KMS-11 (cell line): ENCODE measurements at regions not wholly inside any gene's neighbourhood (a gene's known extent, or its start where the extent isn't known, plus 50 kb on each side); places are given as distances from the start of the nearest gene placed in this dataset.
"Not testable (repeated sequence)": the region's sequence is repeated elsewhere in the genome, so short reads cannot be mapped to it uniquely, and the experiment has no call there.

Source experiments
- H2AFZ ChIP-seq: fragments of 200-600 bp; sonication (generic); 2 replicates; pipeline ENCODE4 v1.6.1; 2016; ENCODE audit warnings: antibody characterized with exemption, mixed run types, low read depth
- H3K27ac ChIP-seq: fragments of 200-600 bp; sonication (generic); 2 replicates; pipeline ENCODE4 v1.6.1; 2016; ENCODE audit warnings: mild to moderate bottlenecking, mixed run types
- H3K27me3 ChIP-seq: fragments of 200-600 bp; sonication (generic); 2 replicates; pipeline ENCODE4 v1.6.1; 2017; ENCODE audit warnings: mild to moderate bottlenecking, low read depth, mixed run types, moderate library complexity; ENCODE audit not compliant: insufficient read depth
- H3K36me3 ChIP-seq: fragments of 200-600 bp; sonication (generic); 2 replicates; pipeline ENCODE4 v1.6.1; 2017; ENCODE audit warnings: mild to moderate bottlenecking, mixed run types; ENCODE audit not compliant: insufficient read depth
- H3K4me1 ChIP-seq: fragments of 200-600 bp; sonication (generic); 2 replicates; pipeline ENCODE4 v1.6.1; 2016; ENCODE audit warnings: mild to moderate bottlenecking, low read depth, mixed run types; ENCODE audit not compliant: poor library complexity, severe bottlenecking
- H3K4me2 ChIP-seq: fragments of 200-600 bp; sonication (generic); 2 replicates; pipeline ENCODE4 v1.7.0; 2016; ENCODE audit warnings: mild to moderate bottlenecking, mixed run types
- H3K4me3 ChIP-seq: fragments of 200-600 bp; sonication (generic); IDR thresholded peaks from 2 replicates; pipeline ENCODE4 v1.6.1; 2017; ENCODE audit warnings: low read depth, low read length, mixed read lengths; ENCODE audit not compliant: insufficient read depth
- H3K79me2 ChIP-seq: fragments of 200-600 bp; sonication (generic); 2 replicates; pipeline ENCODE4 v1.6.1; 2016; ENCODE audit warnings: low read depth, mixed run types; ENCODE audit not compliant: insufficient read depth
- H3K9ac ChIP-seq: fragments of 200-600 bp; sonication (generic); 2 replicates; pipeline ENCODE4 v1.6.1; 2016; ENCODE audit warnings: mild to moderate bottlenecking, mixed run types
- H4K20me1 ChIP-seq: fragments of 200-600 bp; sonication (generic); 2 replicates; pipeline ENCODE4 v1.6.1; 2016; ENCODE audit warnings: mild to moderate bottlenecking, mixed run types; ENCODE audit not compliant: insufficient read depth
- TF ChIP-seq, protein P1 (sequence below): fragments of 200-600 bp; sonication (generic); conservative IDR thresholded peaks from 2 replicates; pipeline ENCODE4 v1.6.1; 2017; ENCODE audit warnings: low read depth, mild to moderate bottlenecking, antibody characterized with exemption, low read length, moderate library complexity, mixed read lengths

DNA sequence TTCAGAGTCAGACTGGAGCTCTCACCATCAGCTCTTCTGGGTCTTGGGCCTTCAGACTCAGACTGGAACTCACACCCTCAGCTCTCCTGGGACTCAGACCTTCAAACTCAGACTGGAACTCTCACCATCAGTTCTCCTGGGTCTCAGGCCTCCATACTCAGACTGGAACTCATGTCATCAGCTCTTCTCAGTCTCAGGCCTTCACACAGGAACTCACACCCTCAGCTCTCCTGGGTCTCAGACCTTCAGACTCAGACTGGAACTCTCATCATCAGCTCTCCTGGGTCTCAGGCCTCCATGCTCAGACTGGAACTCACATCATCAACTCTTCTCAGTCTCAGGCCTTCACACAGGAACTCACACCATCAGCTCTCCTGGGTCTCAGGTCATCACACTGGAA, 147.2 kb upstream of the MXRA5 start:
- no peaks in the 10 kb centered on the region for H3K27me3 ChIP-seq
- no peaks in the 10 kb centered on the region for H4K20me1 ChIP-seq
- no peak overlapping the region for H2AFZ ChIP-seq
- H3K4me3 ChIP-seq: no peak overlapping the region
- H3K9ac ChIP-seq: no peak overlapping the region
- no peak overlapping the region for H3K4me2 ChIP-seq
- H3K79me2 ChIP-seq: no peaks in the 10 kb centered on the region
- TF ChIP-seq, protein P1, sequence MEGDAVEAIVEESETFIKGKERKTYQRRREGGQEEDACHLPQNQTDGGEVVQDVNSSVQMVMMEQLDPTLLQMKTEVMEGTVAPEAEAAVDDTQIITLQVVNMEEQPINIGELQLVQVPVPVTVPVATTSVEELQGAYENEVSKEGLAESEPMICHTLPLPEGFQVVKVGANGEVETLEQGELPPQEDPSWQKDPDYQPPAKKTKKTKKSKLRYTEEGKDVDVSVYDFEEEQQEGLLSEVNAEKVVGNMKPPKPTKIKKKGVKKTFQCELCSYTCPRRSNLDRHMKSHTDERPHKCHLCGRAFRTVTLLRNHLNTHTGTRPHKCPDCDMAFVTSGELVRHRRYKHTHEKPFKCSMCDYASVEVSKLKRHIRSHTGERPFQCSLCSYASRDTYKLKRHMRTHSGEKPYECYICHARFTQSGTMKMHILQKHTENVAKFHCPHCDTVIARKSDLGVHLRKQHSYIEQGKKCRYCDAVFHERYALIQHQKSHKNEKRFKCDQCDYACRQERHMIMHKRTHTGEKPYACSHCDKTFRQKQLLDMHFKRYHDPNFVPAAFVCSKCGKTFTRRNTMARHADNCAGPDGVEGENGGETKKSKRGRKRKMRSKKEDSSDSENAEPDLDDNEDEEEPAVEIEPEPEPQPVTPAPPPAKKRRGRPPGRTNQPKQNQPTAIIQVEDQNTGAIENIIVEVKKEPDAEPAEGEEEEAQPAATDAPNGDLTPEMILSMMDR: no peak
- no peaks in the 10 kb centered on the region for H3K4me1 ChIP-seq
- H3K36me3 ChIP-seq: no peaks in the 10 kb centered on the region
- no peak overlapping the region for H3K27ac ChIP-seq

DNA sequence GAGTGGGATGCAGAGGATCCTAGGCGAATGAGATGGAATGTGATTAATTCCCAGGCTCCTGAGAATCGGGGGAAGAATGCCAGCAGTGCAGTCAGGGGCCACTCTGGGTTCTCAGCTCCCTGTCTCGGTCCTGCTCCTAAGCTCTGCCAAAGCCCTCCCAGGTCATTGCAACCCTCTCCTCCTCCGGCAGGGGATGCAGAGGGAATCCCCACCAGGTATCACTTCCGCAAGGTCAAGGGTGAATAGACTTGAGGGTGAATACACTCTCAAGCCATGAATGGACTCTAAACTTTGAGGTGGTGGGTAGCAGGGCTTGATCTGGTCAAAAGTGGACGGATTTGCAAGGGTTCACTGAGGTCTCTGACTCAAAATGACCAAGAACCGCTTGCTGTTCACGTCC, 139.3 kb upstream of the MXRA5 start:
- H2AFZ ChIP-seq: no peak overlapping the region
- no peaks in the 10 kb centered on the region for H3K27me3 ChIP-seq
- H3K79me2 ChIP-seq: no peaks in the 10 kb centered on the region
- no peaks in the 10 kb centered on the region for H4K20me1 ChIP-seq
- H3K36me3 ChIP-seq: no peaks in the 10 kb centered on the region
- H3K4me3 ChIP-seq: no peak overlapping the region
- no peak overlapping the region for H3K9ac ChIP-seq
- H3K4me2 ChIP-seq: no peak overlapping the region
- no peaks in the 10 kb centered on the region for H3K4me1 ChIP-seq
- H3K27ac ChIP-seq: no peak overlapping the region
- TF ChIP-seq, protein P1: no peak

DNA sequence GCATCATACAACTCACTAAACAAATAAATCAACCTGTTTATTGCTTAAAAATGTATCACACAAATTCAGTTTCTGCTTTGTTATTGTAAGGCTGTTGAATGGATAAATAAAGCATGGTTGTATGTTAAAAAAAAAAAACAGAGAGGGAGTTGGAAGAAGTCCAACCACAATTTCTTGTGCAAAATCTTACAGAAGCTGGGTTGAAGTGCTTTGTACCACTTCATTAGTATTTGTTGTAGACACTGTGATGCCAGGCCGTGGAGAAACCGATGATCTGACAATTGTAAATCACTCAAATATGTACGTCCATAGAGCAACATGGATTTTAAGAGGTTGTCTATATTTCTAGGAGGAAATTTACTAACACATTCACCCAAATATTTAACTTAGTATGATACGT, 132.6 kb upstream of the MXRA5 start:
- Histone ChIP-seq H3K27ac (no peak overlapping the region), H3K79me2 (no peaks in the 10 kb centered on the region), H3K4me3 (no peak overlapping the region), H3K36me3 (no peaks in the 10 kb centered on the region), H3K9ac (no peak overlapping the region), H2AFZ (no peak overlapping the region), H3K4me2 (no peak overlapping the region), H3K27me3 (no peaks in the 10 kb centered on the region), H3K4me1 (no peaks in the 10 kb centered on the region), H4K20me1 (no peaks in the 10 kb centered on the region)
- TF ChIP-seq, protein P1: no peak

DNA sequence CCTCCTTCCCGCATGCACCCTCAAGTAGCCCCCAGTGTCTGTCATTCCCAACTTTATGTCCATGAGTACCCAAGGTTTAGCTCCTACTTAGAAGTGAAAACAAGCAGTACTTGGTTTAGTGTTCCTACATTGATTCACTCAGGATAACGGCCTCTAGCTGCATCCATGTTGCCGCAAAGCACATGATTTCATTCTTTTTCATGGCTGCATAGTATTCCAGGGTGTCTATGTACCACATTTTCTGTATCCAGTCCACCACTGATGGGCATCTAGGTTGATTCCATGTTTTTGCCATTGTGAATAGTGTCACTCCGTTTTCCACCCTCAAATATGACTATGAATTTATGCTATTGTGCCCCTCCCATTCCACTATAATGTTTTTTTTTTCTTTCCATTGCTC, 130.5 kb upstream of the MXRA5 start:
- no peaks in the 10 kb centered on the region for H3K79me2 ChIP-seq
- H2AFZ ChIP-seq: no peak overlapping the region
- no peak overlapping the region for H3K27ac ChIP-seq
- H3K4me1 ChIP-seq: no peaks in the 10 kb centered on the region
- H3K9ac ChIP-seq: no peak overlapping the region
- no peak overlapping the region for H3K4me2 ChIP-seq
- TF ChIP-seq, protein P1: no peak
- no peak overlapping the region for H3K4me3 ChIP-seq
- no peaks in the 10 kb centered on the region for H3K36me3 ChIP-seq
- no peaks in the 10 kb centered on the region for H3K27me3 ChIP-seq
- no peaks in the 10 kb centered on the region for H4K20me1 ChIP-seq

DNA sequence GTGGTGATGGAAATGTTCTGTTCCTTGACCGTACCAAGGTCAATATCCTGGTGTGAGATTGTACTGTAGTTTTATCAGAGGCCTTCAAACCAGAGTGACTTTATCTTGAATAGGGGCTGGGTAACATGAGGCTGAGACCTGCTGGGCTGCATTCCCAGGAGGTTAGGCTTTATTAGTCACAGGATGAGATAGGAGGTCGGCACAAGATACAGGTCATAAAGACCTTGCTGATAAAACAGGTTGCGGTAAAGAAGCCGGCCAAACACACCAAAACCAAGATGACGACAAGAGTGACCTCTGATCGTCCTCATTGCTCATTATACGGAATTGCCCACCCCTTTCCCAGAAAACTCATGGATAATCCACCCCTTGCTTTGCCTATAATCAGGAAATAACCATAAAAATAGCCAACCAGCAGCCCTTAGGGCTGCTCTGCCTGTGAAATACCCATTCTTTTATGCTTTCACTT, 123.8 kb upstream of the MXRA5 start:
- H3K79me2 ChIP-seq, H3K4me3 ChIP-seq, H2AFZ ChIP-seq, H3K4me2 ChIP-seq, H3K9ac ChIP-seq, H3K27ac ChIP-seq, H3K4me1 ChIP-seq, H3K27me3 ChIP-seq, H3K36me3 ChIP-seq, H4K20me1 ChIP-seq: not testable (repeated sequence)
